ENCODE measurements at regions not wholly inside any gene's neighbourhood (a gene's known extent, or its start where the extent isn't known, plus 50 kb on each side); places are given as distances from the start of the nearest gene placed in this dataset.
"Not testable (repeated sequence)": the region's sequence is repeated elsewhere in the genome, so short reads cannot be mapped to it uniquely, and the experiment has no call there.

DNA sequence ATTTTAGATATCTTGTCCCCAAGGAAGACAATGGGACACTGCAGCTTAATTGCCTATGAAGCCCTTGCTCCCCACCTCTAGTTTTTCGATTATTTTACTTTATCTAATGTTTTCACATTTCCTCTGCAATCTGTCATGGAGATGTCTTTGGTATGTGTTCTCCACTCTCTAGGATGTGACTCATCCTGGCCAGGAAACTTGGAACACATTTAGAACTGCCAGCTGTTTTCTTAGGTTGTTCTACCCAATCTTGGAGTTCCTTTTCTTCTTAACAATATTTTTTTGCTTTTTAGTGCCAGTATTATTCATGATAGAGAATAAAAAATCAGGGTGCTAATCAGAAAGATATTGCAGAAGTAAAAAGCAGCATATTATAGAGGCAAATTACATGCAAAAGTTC, 101.7 kb upstream of the CLEC14A start:
- no peak for DNase-seq (ENCODE audit: low read depth)
- in situ Hi-C loops (cut with HindIII; ENCODE audit: low pct_unique_long_range_greater_than_20kb, low sequenced_read_pairs), result no loop called here

DNA sequence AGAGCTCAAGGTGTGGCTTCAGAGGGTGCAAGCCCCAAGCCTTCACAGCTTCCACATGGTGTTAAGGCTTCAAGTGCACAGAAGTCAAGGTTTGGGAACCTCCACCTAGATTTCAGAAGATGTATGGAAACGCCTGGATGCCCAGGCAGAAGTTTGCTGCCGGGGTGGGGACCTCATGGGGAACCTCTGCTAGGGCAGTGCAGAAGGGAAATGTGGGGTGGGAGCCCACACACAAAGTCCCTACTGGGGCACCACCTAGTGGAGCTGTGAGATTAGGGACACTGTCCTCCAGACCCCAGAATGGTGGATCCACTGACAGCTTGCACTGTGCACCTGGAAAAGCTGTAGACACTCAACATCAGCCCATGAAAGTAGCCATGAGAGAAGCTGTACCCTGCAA, 99.6 kb upstream of the CLEC14A start:
- in situ Hi-C loops (cut with HindIII; ENCODE audit: low pct_unique_long_range_greater_than_20kb, low sequenced_read_pairs); DNase-seq (ENCODE audit: low read depth): not testable (repeated sequence)

DNA sequence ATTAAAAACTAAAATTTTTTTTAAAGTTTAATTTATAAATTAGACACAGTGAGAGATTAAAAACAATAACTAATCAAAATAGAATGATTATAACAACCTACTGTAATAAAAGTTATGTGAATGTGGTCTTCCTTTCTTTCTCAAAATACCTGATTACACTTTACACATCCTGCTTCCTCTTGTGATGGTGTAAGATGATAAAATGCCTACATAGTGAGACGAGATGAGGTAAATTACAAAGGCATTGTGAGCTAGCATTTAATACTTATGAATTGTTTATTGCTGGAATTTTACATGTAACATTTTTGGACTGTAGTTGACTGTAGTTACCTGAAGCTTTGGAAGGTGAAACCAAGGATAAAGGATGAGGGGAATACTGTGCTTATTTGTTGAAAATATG, 94.2 kb upstream of the CLEC14A start:
- in situ Hi-C loops (cut with HindIII; ENCODE audit: low pct_unique_long_range_greater_than_20kb, low sequenced_read_pairs), result no loop called here
- no peak for DNase-seq (ENCODE audit: low read depth)

DNA sequence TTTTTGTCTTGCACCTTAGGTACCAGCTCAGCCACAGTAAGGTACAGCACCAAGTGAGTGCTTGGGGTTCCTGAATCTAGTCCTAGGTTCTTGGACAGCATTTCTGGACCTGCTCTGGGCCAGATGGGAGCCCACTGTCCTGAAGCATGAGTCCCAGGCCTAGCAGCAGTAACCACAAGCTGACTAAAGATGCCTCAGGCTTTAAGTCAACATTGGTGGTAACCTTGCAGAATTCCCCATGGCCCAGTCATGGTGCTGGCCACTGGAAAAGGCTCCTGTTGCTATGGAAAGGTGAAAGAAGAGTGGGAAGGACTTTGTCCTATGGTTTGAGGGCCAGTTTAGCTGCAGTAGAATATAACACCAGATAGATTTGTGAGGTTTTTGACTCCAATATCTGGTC, 86.9 kb upstream of the CLEC14A start:
- DNase-seq (ENCODE audit: low read depth), result peak; percentile 3
- in situ Hi-C loops (cut with HindIII; ENCODE audit: low pct_unique_long_range_greater_than_20kb, low sequenced_read_pairs), result no loop called here

DNA sequence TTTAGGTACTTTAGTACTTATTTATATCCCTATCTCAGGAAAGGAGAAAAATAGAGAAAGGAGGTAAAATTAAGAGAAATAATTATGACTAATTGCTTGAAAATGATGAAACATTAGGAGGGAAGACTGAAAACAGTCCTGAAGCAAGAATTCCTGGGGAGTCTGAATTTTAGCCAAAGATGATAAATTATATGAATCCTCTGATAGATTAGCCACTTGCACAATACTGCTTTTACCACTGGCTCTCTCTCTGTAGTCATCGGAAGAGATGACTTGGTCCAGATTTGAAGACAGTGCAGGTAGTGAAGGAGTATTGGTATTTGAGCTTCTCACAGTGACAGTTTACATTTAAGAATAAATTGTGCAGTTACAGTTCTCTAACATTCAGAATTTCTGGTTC, 83.8 kb upstream of the CLEC14A start:
- in situ Hi-C loops (cut with HindIII; ENCODE audit: low pct_unique_long_range_greater_than_20kb, low sequenced_read_pairs), result no loop called here
- no peak for DNase-seq (ENCODE audit: low read depth)

DNA sequence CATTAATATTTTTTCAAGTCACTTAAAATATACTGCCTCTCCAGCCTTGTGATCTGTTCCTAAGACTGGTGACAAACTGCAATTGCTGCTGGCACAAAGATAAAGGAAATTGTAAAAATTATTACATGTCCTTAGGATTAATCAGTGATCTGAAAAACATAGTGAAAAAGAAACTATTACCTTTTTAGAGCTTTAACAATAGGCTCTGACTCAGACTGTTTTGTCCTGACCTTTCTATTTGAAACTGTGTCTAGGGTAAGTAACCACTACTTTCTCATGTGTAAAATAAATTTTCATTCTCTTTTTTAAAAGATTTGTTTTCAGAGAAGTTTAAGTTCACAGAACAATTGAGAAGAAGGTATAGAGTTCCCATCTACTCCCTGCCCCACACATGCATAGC, 80.4 kb upstream of the CLEC14A start:
- in situ Hi-C loops (cut with HindIII; ENCODE audit: low pct_unique_long_range_greater_than_20kb, low sequenced_read_pairs), result no loop called here

DNA sequence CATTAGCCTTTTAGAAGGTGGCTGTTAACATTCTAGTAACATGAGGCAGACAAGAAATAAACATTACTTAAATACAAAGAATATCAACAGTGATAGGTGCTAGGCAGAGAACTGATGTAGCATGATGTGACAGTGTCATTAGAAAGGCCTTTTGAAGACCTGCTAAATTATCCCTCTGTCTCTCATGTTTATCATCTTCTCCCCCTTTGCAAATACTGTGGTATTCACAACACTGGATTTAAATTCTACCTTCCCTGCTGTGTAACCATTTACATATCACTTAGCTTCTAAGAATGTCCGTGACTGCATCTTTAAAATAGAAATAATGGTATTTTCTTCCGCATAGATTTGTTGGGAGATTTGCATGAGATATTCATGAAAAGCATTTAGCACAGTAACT, 74.4 kb upstream of the CLEC14A start:
- in situ Hi-C loops (cut with HindIII; ENCODE audit: low pct_unique_long_range_greater_than_20kb, low sequenced_read_pairs), result no loop called here

More for the DNA sequence above, 80.4 kb upstream of the CLEC14A start:
- no peak for DNase-seq (ENCODE audit: low read depth)

DNA sequence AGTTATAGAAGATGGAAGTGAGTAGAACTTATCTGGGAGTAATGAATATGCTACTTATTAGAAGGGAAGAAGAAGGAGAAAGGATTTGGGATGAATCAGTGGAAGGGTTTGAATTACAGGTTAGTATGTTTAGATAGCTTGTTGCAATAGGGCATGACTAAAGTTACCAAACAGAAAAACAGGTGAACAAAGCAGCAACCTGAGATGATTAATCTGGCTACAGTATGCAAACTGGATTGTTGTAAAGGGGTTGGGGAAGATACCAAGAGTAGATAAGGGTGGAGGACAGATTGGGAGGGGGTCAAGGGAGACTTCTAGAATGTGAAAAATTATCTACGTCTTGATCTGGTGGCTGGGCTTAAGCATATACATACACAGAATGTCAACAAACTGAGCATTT, 73.4 kb upstream of the CLEC14A start:
- no peak for DNase-seq (ENCODE audit: low read depth)
- in situ Hi-C loops (cut with HindIII; ENCODE audit: low pct_unique_long_range_greater_than_20kb, low sequenced_read_pairs), result no loop called here

More for the DNA sequence above, 74.4 kb upstream of the CLEC14A start:
- no peak for DNase-seq (ENCODE audit: low read depth)

DNA sequence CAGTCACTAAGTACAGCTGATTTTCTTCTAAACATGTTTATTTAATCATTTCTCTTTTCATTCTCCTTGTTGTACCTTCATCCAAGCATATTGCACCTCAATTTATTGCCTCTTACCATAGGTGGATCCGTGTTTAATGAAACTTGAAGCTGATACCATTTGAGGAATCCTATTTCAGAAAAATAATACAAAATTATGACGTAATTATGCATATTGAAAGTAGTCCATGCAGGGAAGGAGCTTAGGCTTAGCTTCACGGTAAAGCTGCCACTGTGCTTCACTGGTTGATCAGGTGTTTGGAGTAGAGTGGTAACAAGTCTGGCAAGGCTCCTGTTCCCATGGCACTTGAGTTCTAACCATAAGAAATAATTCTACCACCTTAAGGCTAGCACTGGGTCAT, 61.0 kb upstream of the CLEC14A start:
- no peak for DNase-seq (ENCODE audit: low read depth)
- in situ Hi-C loops (cut with HindIII; ENCODE audit: low pct_unique_long_range_greater_than_20kb, low sequenced_read_pairs), result no loop called here

DNA sequence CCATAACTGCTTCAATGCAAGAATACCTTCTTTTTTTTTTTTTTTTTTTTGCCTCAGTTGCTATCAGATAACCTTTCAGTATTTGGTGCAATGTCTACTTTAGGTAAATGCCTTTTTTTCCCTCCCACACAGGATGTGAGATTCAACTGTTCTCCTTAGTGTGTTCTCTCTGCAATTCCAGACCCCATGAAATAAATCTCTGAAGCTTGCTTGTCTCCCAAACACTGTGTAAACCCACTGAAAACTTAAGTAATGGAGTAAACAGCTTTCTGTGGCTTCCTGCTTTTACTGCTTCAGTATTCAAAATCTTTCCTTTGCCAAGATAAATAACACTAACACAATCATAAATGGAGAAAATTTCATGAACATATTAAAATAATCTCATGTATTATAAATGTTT, 55.8 kb upstream of the CLEC14A start:
- in situ Hi-C loops (cut with HindIII; ENCODE audit: low pct_unique_long_range_greater_than_20kb, low sequenced_read_pairs), result no loop called here
- DNase-seq (ENCODE audit: low read depth), result no peak

DNA sequence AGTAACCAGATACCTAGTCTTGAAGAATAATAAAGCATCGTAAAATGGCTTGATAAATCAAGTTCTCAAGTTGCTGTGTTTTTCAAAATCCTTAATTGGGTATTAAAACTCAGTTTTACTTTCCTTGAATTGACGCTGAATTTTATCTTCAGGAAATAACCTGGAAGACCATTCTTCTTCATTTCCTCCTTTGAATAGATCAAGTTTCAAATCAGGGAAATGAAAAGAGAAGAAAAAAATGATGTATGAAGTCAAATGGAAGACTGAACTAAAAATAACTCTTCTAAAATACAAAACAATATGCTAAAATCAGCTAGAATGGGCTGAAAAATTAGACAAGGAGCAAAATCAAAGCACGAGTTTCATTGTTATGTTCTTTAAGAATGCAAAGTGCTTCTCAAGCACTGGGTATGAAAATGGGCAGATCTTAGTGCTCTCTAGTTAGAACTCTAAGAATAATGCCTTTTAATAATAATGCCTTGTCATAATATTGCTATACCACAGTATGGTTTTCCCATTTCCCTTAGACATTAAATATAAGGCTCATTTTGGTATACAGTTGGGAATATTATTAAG, 54.6 kb upstream of the CLEC14A start:
- in situ Hi-C loops (cut with HindIII; ENCODE audit: low pct_unique_long_range_greater_than_20kb, low sequenced_read_pairs), result no loop called here
- DNase-seq (ENCODE audit: low read depth), result no peak

DNA sequence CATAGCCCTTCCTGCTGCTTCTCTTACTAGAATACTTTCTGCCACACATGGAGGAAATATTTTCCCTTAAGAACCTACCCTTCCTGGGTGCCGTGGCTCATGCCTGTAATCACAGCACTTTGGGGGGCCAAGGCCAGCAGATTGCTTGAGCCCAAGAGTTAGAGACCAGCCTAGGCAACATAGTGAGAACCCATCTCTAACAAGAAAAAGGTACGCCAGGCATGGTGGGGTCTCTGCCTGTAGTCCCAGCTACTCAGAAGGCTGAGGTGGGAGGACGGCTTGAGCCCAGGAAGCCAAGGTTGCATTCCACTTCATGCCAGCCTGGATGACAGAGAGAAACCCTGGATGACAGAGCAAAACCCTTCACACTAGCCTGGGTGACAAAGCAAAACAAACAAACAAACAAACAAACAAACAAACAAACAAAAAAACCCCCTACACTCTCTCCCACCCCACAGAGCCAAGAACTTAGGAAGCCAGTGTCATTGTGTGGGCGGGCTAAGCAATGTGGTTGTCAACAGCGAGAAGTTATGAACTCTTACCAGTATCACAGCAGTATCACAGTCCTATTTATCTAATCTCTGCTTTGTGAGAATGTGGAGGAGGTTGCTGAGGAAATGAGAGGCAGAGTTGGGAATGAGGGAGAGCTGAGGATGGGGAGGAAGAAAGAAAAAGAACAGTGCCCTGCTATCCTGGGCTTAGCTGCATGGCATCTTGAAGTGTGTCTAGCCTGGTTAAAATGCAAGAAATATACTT, 53.8 kb upstream of the CLEC14A start:
- in situ Hi-C loops (cut with HindIII; ENCODE audit: low pct_unique_long_range_greater_than_20kb, low sequenced_read_pairs), result no loop called here
- DNase-seq (ENCODE audit: low read depth), result no peak
